Esophagus squamous epithelium (tissue), 4 donors: ENCODE measurements at regions not wholly inside any gene's neighbourhood (a gene's known extent, or its start where the extent isn't known, plus 50 kb on each side); places are given as distances from the start of the nearest gene placed in this dataset.

Experiments
- POLR2A ChIP-seq, 4 donors: fragments of 450-650 bp; IDR thresholded peaks; one replicate each; pipeline ENCODE4 v1.6.1; 2017; ENCODE audit warnings: antibody characterized with exemption in 4 of 4, mild to moderate bottlenecking in 4 of 4, moderate library complexity in 3 of 4
- TF ChIP-seq, protein P1 (sequence below), 6 experiments: fragments of 450-650 bp in 4 of 6; fragments of 200-600 bp in 2 of 6; sonication (generic) in 2 of 6; IDR thresholded peaks; one replicate each; pipeline ENCODE4 v1.5.1; 2016 to 2019; ENCODE audit warnings: antibody characterized with exemption in 6 of 6, mild to moderate bottlenecking in 4 of 6, moderate library complexity in 4 of 6

DNA sequence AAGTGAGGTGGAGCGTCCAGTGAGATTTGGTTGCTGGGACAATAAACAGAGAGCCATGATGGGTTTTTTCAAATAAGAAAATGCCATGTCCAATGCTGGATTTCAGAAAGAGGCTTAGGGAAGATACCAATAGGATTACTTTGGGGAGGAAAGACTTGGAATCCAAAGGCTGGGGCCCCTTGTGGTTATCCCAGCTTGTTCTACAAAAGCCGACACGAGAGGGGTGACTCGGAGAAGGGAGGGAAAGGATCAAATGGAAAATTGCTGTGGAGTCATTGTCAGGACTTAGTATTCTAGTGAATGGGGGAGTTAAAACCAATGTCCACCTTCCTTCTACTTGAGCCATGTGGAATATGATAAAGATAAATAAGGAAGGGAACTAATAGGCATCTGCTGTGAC, 305.5 kb downstream of the SOX9 start:
- TF ChIP-seq, protein P1, sequence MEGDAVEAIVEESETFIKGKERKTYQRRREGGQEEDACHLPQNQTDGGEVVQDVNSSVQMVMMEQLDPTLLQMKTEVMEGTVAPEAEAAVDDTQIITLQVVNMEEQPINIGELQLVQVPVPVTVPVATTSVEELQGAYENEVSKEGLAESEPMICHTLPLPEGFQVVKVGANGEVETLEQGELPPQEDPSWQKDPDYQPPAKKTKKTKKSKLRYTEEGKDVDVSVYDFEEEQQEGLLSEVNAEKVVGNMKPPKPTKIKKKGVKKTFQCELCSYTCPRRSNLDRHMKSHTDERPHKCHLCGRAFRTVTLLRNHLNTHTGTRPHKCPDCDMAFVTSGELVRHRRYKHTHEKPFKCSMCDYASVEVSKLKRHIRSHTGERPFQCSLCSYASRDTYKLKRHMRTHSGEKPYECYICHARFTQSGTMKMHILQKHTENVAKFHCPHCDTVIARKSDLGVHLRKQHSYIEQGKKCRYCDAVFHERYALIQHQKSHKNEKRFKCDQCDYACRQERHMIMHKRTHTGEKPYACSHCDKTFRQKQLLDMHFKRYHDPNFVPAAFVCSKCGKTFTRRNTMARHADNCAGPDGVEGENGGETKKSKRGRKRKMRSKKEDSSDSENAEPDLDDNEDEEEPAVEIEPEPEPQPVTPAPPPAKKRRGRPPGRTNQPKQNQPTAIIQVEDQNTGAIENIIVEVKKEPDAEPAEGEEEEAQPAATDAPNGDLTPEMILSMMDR (IDR thresholded peaks at IDR 0.05) = no peak
- TF ChIP-seq POLR2A (IDR thresholded peaks at IDR 0.05) = no peak
